NT2/D1 (cell line): ENCODE measurements at regions not wholly inside any gene's neighbourhood (a gene's known extent, or its start where the extent isn't known, plus 50 kb on each side); places are given as distances from the start of the nearest gene placed in this dataset.
"Not testable (repeated sequence)": the region's sequence is repeated elsewhere in the genome, so short reads cannot be mapped to it uniquely, and the experiment has no call there.

ENCODE experiments used
- DNase-seq: peaks from one replicate; pipeline ENCODE4 v3.0.0-alpha.2; 2011; ENCODE audit warnings: low read depth, low spot score
- H3K27me3 ChIP-seq: 2 replicates; pipeline ENCODE4 v1.6.0; 2011; ENCODE audit warnings: mild to moderate bottlenecking; ENCODE audit not compliant: insufficient read length, insufficient read depth
- H3K36me3 ChIP-seq: 2 replicates; pipeline ENCODE4 v1.6.1; 2011; ENCODE audit warnings: mild to moderate bottlenecking, low read length, mixed read lengths; ENCODE audit not compliant: insufficient read depth, insufficient read length
- H3K4me1 ChIP-seq: 2 replicates; pipeline ENCODE4 v1.5.1; 2011; ENCODE audit not compliant: insufficient read depth, insufficient read length
- H3K4me3 ChIP-seq: 2 replicates; pipeline ENCODE4 v1.5.1; 2011; ENCODE audit warnings: low read depth; ENCODE audit not compliant: insufficient read length
- H3K9ac ChIP-seq: 2 replicates; pipeline ENCODE4 v1.6.0; 2011; ENCODE audit warnings: low read depth; ENCODE audit not compliant: insufficient read length
- H3K9me3 ChIP-seq: 2 replicates; pipeline ENCODE4 v1.5.1; 2011; ENCODE audit warnings: mild to moderate bottlenecking, low read length; ENCODE audit not compliant: insufficient read depth
- SUZ12 ChIP-seq: IDR thresholded peaks from 2 replicates; pipeline ENCODE4 v1.6.1; 2011; ENCODE audit not compliant: insufficient read length, insufficient read depth; ENCODE audit errors: extremely low read depth
- YY1 ChIP-seq: IDR thresholded peaks from 2 replicates; pipeline ENCODE4 v1.6.1; 2011; ENCODE audit not compliant: insufficient read length, insufficient read depth
- ZNF274 ChIP-seq: IDR thresholded peaks from 2 replicates; pipeline ENCODE4 v1.6.1; 2011; ENCODE audit warnings: mild to moderate bottlenecking, low read depth, low read length

DNA sequence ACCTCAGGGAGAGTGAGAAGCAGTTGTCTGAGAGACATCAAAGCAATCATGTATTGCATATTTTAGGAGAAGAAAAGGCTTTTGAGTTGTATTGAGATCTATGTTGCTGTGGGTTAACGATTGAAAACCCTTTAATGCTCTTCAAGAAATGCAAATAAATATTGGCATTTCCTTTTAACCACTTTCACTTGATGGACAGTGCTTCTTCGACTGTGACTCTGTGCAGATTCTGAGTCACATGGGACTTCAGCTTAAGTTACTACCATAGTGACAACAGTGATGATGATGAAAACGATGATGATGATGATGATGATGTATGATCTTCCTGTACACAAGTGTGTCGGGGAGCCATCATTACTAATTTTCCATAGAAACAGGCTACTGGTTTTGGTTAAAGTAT lies 181.8 kb downstream of the AKAIN1 start:
- H3K4me3 ChIP-seq: no peak overlapping the region
- H3K36me3 ChIP-seq: no peaks in the 10 kb centered on the region
- no peak for TF ChIP-seq YY1
- TF ChIP-seq SUZ12: no peak
- no peak for TF ChIP-seq ZNF274
- no peak for DNase-seq
- H3K9me3 ChIP-seq: no peaks in the 10 kb centered on the region
- H3K27me3 ChIP-seq: no peaks in the 10 kb centered on the region
- H3K9ac ChIP-seq: no peak overlapping the region
- no peaks in the 10 kb centered on the region for H3K4me1 ChIP-seq

- peak; percentile 6 for DNase-seq
- H3K4me1 ChIP-seq, H3K9ac ChIP-seq, H3K36me3 ChIP-seq, H3K27me3 ChIP-seq, H3K9me3 ChIP-seq: not testable (repeated sequence)
- H3K4me3 ChIP-seq: peak overlapping the region; percentile 21
Observed at GRCh38 chr18:5004031-5004820, 192.8 kb downstream of the AKAIN1 start.

- Histone ChIP-seq H3K4me1 (no peaks in the 10 kb centered on the region), H3K4me3 (no peak overlapping the region), H3K36me3 (no peaks in the 10 kb centered on the region), H3K9me3 (peaks cover 28% of the 10 kb centered on the region; the same call in 1 of the 2 replicates), H3K27me3 (no peaks in the 10 kb centered on the region), H3K9ac (no peak overlapping the region)
- no peak for DNase-seq
- TF ChIP-seq SUZ12 (no peak), ZNF274 (no peak), YY1 (no peak)
Observed at GRCh38 chr18:4994710-4995109, 202.3 kb downstream of the AKAIN1 start.

DNA sequence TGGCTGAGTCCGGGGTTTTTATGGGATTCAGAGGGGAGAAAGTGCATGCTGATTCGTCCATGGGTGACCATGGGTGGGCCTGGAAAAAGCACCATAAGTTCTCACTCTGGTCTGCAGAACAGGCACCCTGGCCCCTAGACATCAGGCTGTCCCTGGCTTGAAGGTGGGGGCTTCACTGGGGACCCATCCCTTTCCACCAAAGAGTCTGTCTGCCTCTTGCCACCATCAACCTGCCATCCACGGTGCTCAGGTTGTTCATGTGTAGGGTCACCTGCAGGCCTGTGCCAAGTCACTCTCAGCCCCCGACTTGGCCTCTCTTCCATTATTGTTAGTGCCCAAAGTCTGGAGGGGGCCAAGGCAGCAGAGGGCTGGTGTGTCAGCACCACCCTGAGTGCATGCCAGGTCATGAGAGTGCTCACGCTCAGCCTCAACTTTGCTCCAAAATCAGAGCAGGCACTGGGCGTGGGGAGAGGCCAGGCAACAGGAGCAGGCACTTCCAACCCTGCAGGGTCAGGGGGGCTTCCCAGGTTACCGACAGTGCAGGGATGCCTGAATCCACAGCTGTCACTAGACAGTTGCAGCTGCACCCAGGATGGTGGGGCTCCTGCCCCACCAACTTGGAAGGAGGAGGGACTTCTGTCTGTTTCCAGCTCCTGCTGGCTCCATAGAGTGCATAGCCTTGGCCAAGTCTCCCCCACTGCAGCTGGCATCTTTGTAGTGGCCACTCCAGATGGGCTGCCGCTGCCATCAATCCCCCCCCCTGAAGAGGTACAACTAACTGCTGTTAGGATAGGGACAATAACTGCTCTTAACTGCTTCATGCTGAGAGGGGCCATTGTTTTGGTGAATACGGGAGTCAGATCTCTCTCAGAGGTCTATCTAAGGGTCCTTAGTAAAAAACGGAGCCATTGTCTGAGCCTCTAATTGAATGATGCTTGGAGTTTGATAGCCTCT lies 209.3 kb downstream of the AKAIN1 start:
- Histone ChIP-seq H3K36me3 (no peaks in the 10 kb centered on the region), H3K9ac (no peak overlapping the region), H3K4me3 (no peak overlapping the region), H3K4me1 (no peaks in the 10 kb centered on the region), H3K27me3 (no peaks in the 10 kb centered on the region), H3K9me3 (peaks cover 22% of the 10 kb centered on the region; the same call in 1 of the 2 replicates)
- peak; percentile 38 for DNase-seq
- TF ChIP-seq SUZ12: no peak
- TF ChIP-seq YY1: no peak

DNA sequence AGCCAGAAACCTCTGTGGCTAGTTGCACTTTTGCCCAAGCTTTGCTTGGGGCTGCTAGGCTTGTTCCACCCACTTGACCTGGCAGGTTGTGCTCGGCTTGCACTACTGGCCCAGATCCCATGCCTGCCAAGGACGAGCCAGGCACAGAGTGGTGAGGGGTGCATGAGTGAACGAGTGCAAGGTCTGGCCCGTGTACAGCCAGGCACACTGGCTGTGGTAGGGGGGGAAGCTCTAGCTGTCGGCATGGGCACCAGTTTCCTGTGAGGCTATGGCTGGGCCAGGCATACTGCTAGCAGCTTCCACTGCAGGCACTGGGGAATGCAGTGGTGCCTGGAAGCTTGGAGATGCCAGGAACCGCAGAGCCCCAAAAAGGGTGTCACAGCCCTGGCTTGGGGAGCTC lies 210.4 kb downstream of the AKAIN1 start:
- Histone ChIP-seq H3K4me3 (no peak overlapping the region), H3K4me1 (no peaks in the 10 kb centered on the region), H3K36me3 (no peaks in the 10 kb centered on the region), H3K9ac (no peak overlapping the region), H3K9me3 (peaks cover 12% of the 10 kb centered on the region; the same call in 1 of the 2 replicates), H3K27me3 (no peaks in the 10 kb centered on the region)
- DNase-seq: no peak
- no peak for TF ChIP-seq ZNF274

DNA sequence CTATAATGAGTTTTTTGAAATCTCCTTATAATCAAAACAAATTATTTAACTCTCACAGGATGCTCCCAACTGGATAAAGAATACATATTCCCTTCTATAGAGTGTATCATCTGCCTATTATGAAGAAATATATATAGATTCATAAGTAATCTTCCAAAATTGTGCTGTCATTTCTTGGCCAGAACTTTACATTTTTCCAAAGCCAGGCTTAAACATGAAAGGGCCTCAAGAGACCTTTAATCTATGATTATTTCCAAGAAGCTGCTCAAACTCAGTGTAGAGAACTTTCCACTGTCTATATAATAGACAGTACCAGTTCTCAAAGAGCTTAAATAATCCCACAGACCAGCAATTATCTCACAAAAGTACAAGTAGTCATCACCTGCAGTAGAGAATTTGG lies 211.0 kb downstream of the AKAIN1 start:
- Histone ChIP-seq H3K27me3 (no peaks in the 10 kb centered on the region), H3K4me1 (no peaks in the 10 kb centered on the region), H3K9me3 (peaks cover 11% of the 10 kb centered on the region; the same call in 1 of the 2 replicates), H3K4me3 (no peak overlapping the region), H3K36me3 (no peaks in the 10 kb centered on the region), H3K9ac (no peak overlapping the region)
- TF ChIP-seq ZNF274 (no peak), YY1 (no peak), SUZ12 (no peak)
- DNase-seq: no peak

GRCh38 chr18:4961121-4961909 lies 235.7 kb downstream of the AKAIN1 start:
- H3K9me3 ChIP-seq: no peaks in the 10 kb centered on the region
- no peak overlapping the region for H3K4me3 ChIP-seq
- H3K36me3 ChIP-seq: no peaks in the 10 kb centered on the region
- H3K9ac ChIP-seq: no peak overlapping the region
- no peaks in the 10 kb centered on the region for H3K27me3 ChIP-seq
- no peak for TF ChIP-seq YY1
- no peak for TF ChIP-seq SUZ12
- TF ChIP-seq ZNF274: no peak
- no peak for DNase-seq
- H3K4me1 ChIP-seq: no peaks in the 10 kb centered on the region
